Thyroid gland (tissue), 4 donors: ENCODE measurements at regions not wholly inside any gene's neighbourhood (a gene's known extent, or its start where the extent isn't known, plus 50 kb on each side); places are given as distances from the start of the nearest gene placed in this dataset.

Experiments used
- POLR2A ChIP-seq, 2 donors: fragments of 450-650 bp; IDR thresholded peaks; one replicate each; pipeline ENCODE4 v1.6.1; 2017; ENCODE audit warnings: antibody characterized with exemption in 2 of 2, mild to moderate bottlenecking in 2 of 2, moderate library complexity in 1 of 2
- TF ChIP-seq, protein P1 (sequence below), 6 experiments: fragments of 200-600 bp in 3 of 6; fragments of 450-650 bp in 3 of 6; sonication (generic) in 3 of 6; IDR thresholded peaks; one replicate each; pipeline ENCODE4 v1.5.1; 2016 to 2019; ENCODE audit warnings: antibody characterized with exemption in 6 of 6, mild to moderate bottlenecking in 2 of 6, inconsistent platforms in 1 of 6, moderate library complexity in 1 of 6

DNA sequence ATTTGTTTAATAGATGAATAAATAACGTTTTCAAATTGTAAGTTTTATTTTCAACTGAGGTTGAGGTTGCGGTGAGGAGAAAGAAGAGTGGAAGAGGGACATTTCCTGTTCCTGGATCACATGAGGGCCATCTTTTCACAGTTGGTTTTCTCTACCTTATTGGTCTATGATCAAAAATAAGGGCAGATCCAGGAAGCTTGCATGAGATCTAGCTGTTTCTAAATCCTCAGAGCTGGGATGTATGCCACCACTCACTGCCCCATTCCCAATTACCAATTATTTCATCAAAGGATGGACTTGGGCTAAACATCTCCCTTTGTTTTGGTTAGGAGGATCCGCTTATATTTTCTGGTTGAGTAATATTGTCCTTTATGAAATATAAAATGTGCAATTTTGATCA is 104.8 kb upstream of the TLL1 start:
- TF ChIP-seq, protein P1, sequence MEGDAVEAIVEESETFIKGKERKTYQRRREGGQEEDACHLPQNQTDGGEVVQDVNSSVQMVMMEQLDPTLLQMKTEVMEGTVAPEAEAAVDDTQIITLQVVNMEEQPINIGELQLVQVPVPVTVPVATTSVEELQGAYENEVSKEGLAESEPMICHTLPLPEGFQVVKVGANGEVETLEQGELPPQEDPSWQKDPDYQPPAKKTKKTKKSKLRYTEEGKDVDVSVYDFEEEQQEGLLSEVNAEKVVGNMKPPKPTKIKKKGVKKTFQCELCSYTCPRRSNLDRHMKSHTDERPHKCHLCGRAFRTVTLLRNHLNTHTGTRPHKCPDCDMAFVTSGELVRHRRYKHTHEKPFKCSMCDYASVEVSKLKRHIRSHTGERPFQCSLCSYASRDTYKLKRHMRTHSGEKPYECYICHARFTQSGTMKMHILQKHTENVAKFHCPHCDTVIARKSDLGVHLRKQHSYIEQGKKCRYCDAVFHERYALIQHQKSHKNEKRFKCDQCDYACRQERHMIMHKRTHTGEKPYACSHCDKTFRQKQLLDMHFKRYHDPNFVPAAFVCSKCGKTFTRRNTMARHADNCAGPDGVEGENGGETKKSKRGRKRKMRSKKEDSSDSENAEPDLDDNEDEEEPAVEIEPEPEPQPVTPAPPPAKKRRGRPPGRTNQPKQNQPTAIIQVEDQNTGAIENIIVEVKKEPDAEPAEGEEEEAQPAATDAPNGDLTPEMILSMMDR (IDR thresholded peaks at IDR 0.05) = no peak
- TF ChIP-seq POLR2A (IDR thresholded peaks at IDR 0.05) = no peak
